HUES48 (cell line): ENCODE measurements at regions not wholly inside any gene's neighbourhood (a gene's known extent, or its start where the extent isn't known, plus 50 kb on each side); places are given as distances from the start of the nearest gene placed in this dataset.
"Not testable (repeated sequence)": the region's sequence is repeated elsewhere in the genome, so short reads cannot be mapped to it uniquely, and the experiment has no call there.

Experiments used
- H3K27ac ChIP-seq: one replicate; pipeline ENCODE4 v1.7.0; 2013; ENCODE audit warnings: low read depth, low read length, inconsistent platforms
- H3K27me3 ChIP-seq: 2 replicates; pipeline ENCODE4 v1.6.1; 2013; ENCODE audit warnings: mild to moderate bottlenecking, low read length; ENCODE audit not compliant: control insufficient read depth, insufficient read depth
- H3K36me3 ChIP-seq: 2 replicates; pipeline ENCODE4 v1.6.1; 2013; ENCODE audit warnings: low read length; ENCODE audit not compliant: control insufficient read depth, insufficient read depth
- H3K4me1 ChIP-seq: 2 replicates; pipeline ENCODE4 v1.6.1; 2013; ENCODE audit warnings: mild to moderate bottlenecking, low read length; ENCODE audit not compliant: control insufficient read depth, insufficient read depth
- H3K4me3 ChIP-seq: 2 replicates; pipeline ENCODE4 v1.5.1; 2013; ENCODE audit warnings: mild to moderate bottlenecking, low read depth, low read length
- H3K9ac ChIP-seq: 2 replicates; pipeline ENCODE4 v1.6.1; 2013; ENCODE audit warnings: mild to moderate bottlenecking, low read depth, low read length, moderate library complexity
- H3K9me3 ChIP-seq: 2 replicates; pipeline ENCODE4 v1.6.1; 2013; ENCODE audit warnings: low read length; ENCODE audit not compliant: control insufficient read depth, insufficient read depth

DNA sequence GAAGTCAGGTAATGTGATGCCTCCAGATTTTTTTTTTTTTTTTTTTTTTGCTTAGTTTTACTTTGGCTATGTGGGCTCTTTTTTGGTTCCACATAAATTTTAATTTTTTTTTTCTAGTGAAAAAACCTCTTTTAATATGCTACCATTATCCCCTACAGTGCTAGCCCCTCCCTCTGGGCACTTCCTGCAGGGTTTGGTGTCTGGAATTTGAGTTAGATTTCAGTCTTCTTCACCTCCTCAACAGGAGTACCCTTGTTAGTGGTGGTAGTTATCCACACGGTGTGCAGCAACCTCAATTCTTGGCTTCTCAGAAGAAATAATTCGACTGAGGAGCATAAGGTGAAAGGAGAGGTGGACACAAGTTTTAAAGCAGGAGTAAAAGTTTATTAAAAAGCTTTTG, 128.8 kb upstream of the SYNCRIP start:
- no peak overlapping the region for H3K9ac ChIP-seq
- H3K27me3 ChIP-seq = no peaks in the 10 kb centered on the region
- H3K4me3 ChIP-seq = no peak overlapping the region
- H3K4me1 ChIP-seq = peaks cover 8% of the 10 kb centered on the region; the same call in 1 of the 2 replicates
- H3K9me3 ChIP-seq = no peaks in the 10 kb centered on the region
- H3K27ac ChIP-seq = no peak overlapping the region
- H3K36me3 ChIP-seq = no peaks in the 10 kb centered on the region

DNA sequence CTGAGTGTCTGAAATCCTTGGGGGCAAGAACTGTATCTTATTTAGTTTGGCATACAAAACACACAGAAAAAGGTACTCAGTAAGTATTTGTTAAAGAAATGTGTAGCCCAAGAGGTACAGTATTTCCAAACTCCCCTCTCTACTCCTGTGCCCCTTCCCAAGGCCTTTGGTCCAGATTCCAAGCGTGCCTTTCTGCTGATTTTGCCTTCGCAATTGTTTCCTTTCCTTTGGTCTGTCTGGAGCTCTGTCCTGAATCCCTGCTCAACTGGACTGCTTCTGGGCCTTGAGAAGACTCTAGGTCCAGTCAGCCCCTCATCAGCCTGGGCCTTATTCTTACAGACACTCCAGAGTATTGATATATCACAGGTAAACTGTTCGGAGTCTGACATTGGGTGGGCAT, 122.2 kb upstream of the SYNCRIP start:
- Histone ChIP-seq H3K4me3 (no peak overlapping the region), H3K4me1 (no peaks in the 10 kb centered on the region), H3K9ac (no peak overlapping the region), H3K27ac (no peak overlapping the region), H3K27me3 (no peaks in the 10 kb centered on the region), H3K36me3 (no peaks in the 10 kb centered on the region), H3K9me3 (no peaks in the 10 kb centered on the region)

DNA sequence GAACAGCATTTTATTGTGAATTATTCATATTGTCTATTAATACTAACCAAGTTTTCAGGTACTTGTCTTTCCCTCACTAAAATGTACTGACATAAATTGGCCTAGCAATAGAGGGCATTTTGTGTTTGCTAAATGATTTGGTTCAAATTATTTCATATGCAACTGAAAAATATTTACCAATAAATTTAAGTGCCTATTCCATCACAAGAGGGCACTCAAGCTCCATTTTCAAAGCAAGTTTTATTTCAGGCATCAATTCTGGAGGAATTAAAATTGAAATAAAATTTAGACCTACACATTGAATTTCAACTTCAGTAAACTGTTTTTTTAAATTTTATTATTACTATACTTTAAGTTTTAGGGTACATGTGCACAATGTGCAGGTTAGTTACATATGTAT, 114.3 kb upstream of the SYNCRIP start:
- no peak overlapping the region for H3K9ac ChIP-seq
- H3K9me3 ChIP-seq = no peaks in the 10 kb centered on the region; the same call in 1 of the 2 replicates
- no peaks in the 10 kb centered on the region for H3K4me1 ChIP-seq
- no peaks in the 10 kb centered on the region for H3K27me3 ChIP-seq
- H3K36me3 ChIP-seq = no peaks in the 10 kb centered on the region
- H3K4me3 ChIP-seq = no peak overlapping the region
- H3K27ac ChIP-seq = no peak overlapping the region

DNA sequence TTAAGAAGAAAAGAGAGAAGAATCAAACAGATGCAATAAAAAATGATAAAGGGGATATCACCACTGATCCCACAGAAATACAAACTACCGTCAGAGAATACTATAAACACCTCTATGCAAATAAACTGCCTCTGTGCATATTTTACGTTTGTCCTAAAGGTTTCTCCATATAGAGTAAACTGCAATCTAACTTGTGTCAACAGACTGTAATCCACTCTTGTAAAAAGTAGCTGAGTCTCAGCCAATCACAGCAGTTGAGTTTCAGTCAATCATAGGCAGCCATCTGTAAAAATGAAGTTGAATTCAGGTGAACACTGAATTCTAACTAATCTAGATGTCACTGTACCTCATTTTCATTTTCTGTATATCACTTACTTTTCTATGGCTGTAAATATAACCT, 112.2 kb upstream of the SYNCRIP start:
- H3K4me3 ChIP-seq = no peak overlapping the region
- no peak overlapping the region for H3K27ac ChIP-seq
- no peak overlapping the region for H3K9ac ChIP-seq
- H3K9me3 ChIP-seq = no peaks in the 10 kb centered on the region; the same call in 1 of the 2 replicates
- H3K27me3 ChIP-seq = no peaks in the 10 kb centered on the region
- H3K4me1 ChIP-seq = no peaks in the 10 kb centered on the region
- H3K36me3 ChIP-seq = no peaks in the 10 kb centered on the region

- Histone ChIP-seq H3K27me3 (no peaks in the 10 kb centered on the region), H3K27ac (no peak overlapping the region), H3K9ac (no peak overlapping the region), H3K36me3 (no peaks in the 10 kb centered on the region), H3K9me3 (no peaks in the 10 kb centered on the region; the same call in 1 of the 2 replicates), H3K4me3 (no peak overlapping the region), H3K4me1 (no peaks in the 10 kb centered on the region)
Measured at GRCh38 chr6:85752602-85753001, 109.9 kb upstream of the SYNCRIP start.

GRCh38 chr6:85751374-85752055, 108.8 kb upstream of the SYNCRIP start:
- Histone ChIP-seq H3K4me1 (no peaks in the 10 kb centered on the region), H3K9me3 (no peaks in the 10 kb centered on the region; the same call in 1 of the 2 replicates), H3K4me3 (no peak overlapping the region), H3K27me3 (no peaks in the 10 kb centered on the region), H3K36me3 (no peaks in the 10 kb centered on the region), H3K27ac (no peak overlapping the region), H3K9ac (no peak overlapping the region)

DNA sequence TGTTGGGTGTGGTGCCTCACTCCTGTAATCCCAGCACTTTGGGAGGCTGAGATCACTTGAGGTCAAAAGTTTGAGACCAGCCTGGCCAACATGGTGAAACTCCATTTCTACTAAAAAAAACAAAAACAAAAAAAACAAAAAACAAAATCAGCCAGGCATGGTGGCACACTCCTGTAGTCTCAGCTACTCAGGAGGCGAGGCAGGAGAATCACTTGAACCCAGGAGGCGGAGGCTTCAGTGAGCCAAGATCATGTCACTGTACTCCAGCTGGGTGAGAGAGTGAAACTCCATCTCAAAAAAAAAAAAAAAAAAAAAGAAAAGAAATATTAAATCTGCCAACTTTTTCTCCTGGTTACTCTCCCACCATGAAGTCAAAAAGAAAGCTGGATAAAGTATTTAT, 107.5 kb upstream of the SYNCRIP start:
- H3K27me3 ChIP-seq, H3K27ac ChIP-seq, H3K4me3 ChIP-seq, H3K9ac ChIP-seq, H3K36me3 ChIP-seq, H3K9me3 ChIP-seq, H3K4me1 ChIP-seq: not testable (repeated sequence)

GRCh38 chr6:85749236-85749635, 106.5 kb upstream of the SYNCRIP start:
- Histone ChIP-seq H3K4me1 (no peaks in the 10 kb centered on the region), H3K9me3 (no peaks in the 10 kb centered on the region; the same call in 1 of the 2 replicates)

GRCh38 chr6:85747666-85748065, 105.0 kb upstream of the SYNCRIP start:
- H3K4me3 ChIP-seq = no peak overlapping the region
- H3K9me3 ChIP-seq = no peaks in the 10 kb centered on the region; the same call in 1 of the 2 replicates
- H3K36me3 ChIP-seq = no peaks in the 10 kb centered on the region
- no peak overlapping the region for H3K27ac ChIP-seq
- H3K27me3 ChIP-seq = no peaks in the 10 kb centered on the region
- H3K4me1 ChIP-seq = no peaks in the 10 kb centered on the region
- no peak overlapping the region for H3K9ac ChIP-seq

More at GRCh38 chr6:85749236-85749635, 106.5 kb upstream of the SYNCRIP start:
- H3K9ac ChIP-seq = no peak overlapping the region
- no peaks in the 10 kb centered on the region for H3K27me3 ChIP-seq
- no peak overlapping the region for H3K27ac ChIP-seq
- no peak overlapping the region for H3K4me3 ChIP-seq
- H3K36me3 ChIP-seq = no peaks in the 10 kb centered on the region

DNA sequence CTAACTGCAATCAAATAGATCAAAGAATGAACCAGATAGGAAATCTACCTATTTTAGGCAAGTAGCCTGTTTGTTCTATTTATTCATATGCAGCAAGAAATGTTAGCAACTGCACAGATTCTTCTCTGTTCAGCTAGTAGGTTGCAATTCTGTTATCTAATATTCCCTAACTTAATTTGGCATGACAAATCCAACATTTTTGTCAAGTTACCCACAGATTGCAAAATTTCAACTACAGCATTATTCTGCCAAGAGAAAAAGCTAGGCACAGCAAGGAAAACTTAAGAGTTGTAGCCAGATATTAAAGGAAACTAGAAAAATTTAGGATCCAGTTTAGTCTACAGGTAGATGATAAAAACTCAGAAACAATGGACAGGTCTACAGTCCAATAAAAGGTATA, 104.4 kb upstream of the SYNCRIP start:
- no peak overlapping the region for H3K4me3 ChIP-seq
- no peak overlapping the region for H3K9ac ChIP-seq
- no peaks in the 10 kb centered on the region for H3K36me3 ChIP-seq
- H3K27ac ChIP-seq = no peak overlapping the region
- no peaks in the 10 kb centered on the region for H3K27me3 ChIP-seq
- H3K9me3 ChIP-seq = no peaks in the 10 kb centered on the region; the same call in 1 of the 2 replicates
- no peaks in the 10 kb centered on the region for H3K4me1 ChIP-seq

DNA sequence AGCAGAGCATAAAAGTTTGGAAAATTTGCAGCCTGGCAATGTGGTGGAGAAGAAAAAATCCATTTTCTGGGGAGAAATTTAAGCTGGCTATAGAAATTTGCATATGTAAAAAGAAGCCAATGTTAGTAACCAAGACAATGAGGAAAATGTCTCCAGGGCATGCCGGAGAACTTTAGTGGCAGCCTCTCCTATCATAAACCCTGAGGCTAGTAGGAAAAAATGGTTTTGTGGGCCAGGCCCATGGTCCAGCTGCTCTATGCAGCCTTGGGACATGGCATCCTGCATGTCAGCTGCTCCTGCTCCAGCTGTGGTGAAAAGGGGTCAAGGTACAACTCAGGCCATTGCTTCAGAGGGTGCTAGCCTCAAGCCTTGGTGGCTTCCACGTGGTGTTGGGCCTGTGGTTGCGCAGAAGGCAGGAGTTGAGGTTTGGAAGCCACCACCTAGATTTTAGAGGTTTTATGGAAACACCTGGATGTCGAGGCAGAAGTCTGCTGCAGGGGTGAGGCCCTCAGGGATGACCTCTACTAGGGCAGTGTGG, 101.8 kb upstream of the SYNCRIP start:
- Histone ChIP-seq H3K4me3 (no peak overlapping the region), H3K9me3 (no peaks in the 10 kb centered on the region), H3K27me3 (no peaks in the 10 kb centered on the region), H3K4me1 (no peaks in the 10 kb centered on the region), H3K9ac (no peak overlapping the region), H3K36me3 (no peaks in the 10 kb centered on the region), H3K27ac (no peak overlapping the region)
